Activated CD4-positive, alpha-beta T cell treated with anti-CD3 and anti-CD28 coated beads, Interleukin-2, amount 10 ng/mL, durations not matched to agents 7 days and 5 days (primary cell): ENCODE measurements at regions not wholly inside any gene's neighbourhood (a gene's known extent, or its start where the extent isn't known, plus 50 kb on each side); places are given as distances from the start of the nearest gene placed in this dataset.
"Not testable (repeated sequence)": the region's sequence is repeated elsewhere in the genome, so short reads cannot be mapped to it uniquely, and the experiment has no call there.

Source experiments
- CTCF ChIA-PET: fragments of 350-600 bp; sonication (Branson Sonifier 250); formaldehyde crosslinking; loops from one replicate; lab custom pipeline; 2021; ENCODE audit warnings: antibody characterized with exemption; lab: Charles Lee
- POLR2A ChIA-PET: fragments of 350-600 bp; sonication (Branson Sonifier 250); formaldehyde crosslinking; loops from one replicate; lab custom pipeline; 2021; ENCODE audit warnings: antibody characterized with exemption; lab: Charles Lee
- DNase-seq: peaks from one replicate; pipeline ENCODE4 v3.0.0-alpha.2; 2020
- H3K27ac Mint-ChIP-seq: one replicate; pipeline ENCODE4 v1.8.0; 2021; ENCODE audit warnings: mild to moderate bottlenecking, moderate library complexity, mixed read lengths
- H3K27me3 Mint-ChIP-seq: one replicate; pipeline ENCODE4 v1.8.0; 2021; ENCODE audit warnings: mixed read lengths
- H3K36me3 Mint-ChIP-seq: one replicate; pipeline ENCODE4 v1.8.0; 2021; ENCODE audit warnings: low read depth, mixed read lengths
- H3K4me1 Mint-ChIP-seq: one replicate; pipeline ENCODE4 v1.8.0; 2021; ENCODE audit warnings: mixed read lengths
- H3K4me3 Mint-ChIP-seq: one replicate; pipeline ENCODE4 v1.8.0; 2021; ENCODE audit warnings: mild to moderate bottlenecking, moderate library complexity, mixed read lengths
- H3K9me3 Mint-ChIP-seq: one replicate; pipeline ENCODE4 v1.8.0; 2021; ENCODE audit warnings: mixed read lengths

- CTCF ChIA-PET, result no interaction called here
Observed at GRCh38 chr3:4139462-4140140, 163.6 kb upstream of the SETMAR start.

DNA sequence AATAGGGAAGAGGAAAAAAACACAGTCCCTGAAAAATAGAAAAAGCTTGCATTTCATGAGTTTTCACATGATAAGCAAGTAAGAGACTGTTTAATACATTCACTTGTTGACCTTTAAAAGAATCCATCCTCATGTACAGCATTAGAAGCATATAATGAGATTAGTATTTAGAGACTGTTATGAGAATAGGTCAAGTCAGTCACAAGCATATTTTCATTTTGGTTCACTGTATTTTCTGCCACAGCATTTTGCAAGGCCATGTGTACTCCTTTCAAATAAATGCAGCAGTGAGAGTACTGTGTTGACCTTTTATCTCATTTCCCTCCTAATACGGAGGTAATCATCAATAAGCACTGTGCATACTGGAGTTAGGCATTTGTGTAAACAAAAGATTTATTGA is 162.2 kb upstream of the SETMAR start:
- H3K27me3 Mint-ChIP-seq, result no peaks in the 10 kb centered on the region
- POLR2A ChIA-PET, result no interaction called here
- no peak for DNase-seq
- H3K4me1 Mint-ChIP-seq, result no peaks in the 10 kb centered on the region
- CTCF ChIA-PET, result no interaction called here
- no peak overlapping the region for H3K27ac Mint-ChIP-seq
- no peaks in the 10 kb centered on the region for H3K36me3 Mint-ChIP-seq
- H3K9me3 Mint-ChIP-seq, result no peaks in the 10 kb centered on the region
- H3K4me3 Mint-ChIP-seq, result no peak overlapping the region

More at GRCh38 chr3:4139462-4140140, 163.6 kb upstream of the SETMAR start:
- Mint-ChIP-seq H3K27ac (no peak overlapping the region), H3K4me1 (no peaks in the 10 kb centered on the region), H3K4me3 (no peak overlapping the region), H3K36me3 (no peaks in the 10 kb centered on the region), H3K9me3 (no peaks in the 10 kb centered on the region), H3K27me3 (no peaks in the 10 kb centered on the region)
- DNase-seq, result no peak
- POLR2A ChIA-PET, result no interaction called here

- Mint-ChIP-seq H3K27me3 (no peaks in the 10 kb centered on the region), H3K36me3 (no peaks in the 10 kb centered on the region), H3K4me1 (no peaks in the 10 kb centered on the region), H3K9me3 (peaks cover 3% of the 10 kb centered on the region), H3K27ac (no peak overlapping the region), H3K4me3 (no peak overlapping the region)
- POLR2A ChIA-PET, result no interaction called here
- CTCF ChIA-PET, result no interaction called here
- DNase-seq, result no peak
Observed at GRCh38 chr3:4147556-4148118, 155.5 kb upstream of the SETMAR start.

- Mint-ChIP-seq H3K27me3 (no peaks in the 10 kb centered on the region), H3K4me3 (no peak overlapping the region), H3K9me3 (peaks cover 3% of the 10 kb centered on the region), H3K4me1 (no peaks in the 10 kb centered on the region), H3K36me3 (no peaks in the 10 kb centered on the region), H3K27ac (no peak overlapping the region)
- ChIA-PET POLR2A (no interaction called here), CTCF (no interaction called here)
- no peak for DNase-seq
Observed at GRCh38 chr3:4149296-4149695, 153.9 kb upstream of the SETMAR start.

GRCh38 chr3:4150816-4151215 is 152.4 kb upstream of the SETMAR start:
- no peaks in the 10 kb centered on the region for H3K27me3 Mint-ChIP-seq

DNA sequence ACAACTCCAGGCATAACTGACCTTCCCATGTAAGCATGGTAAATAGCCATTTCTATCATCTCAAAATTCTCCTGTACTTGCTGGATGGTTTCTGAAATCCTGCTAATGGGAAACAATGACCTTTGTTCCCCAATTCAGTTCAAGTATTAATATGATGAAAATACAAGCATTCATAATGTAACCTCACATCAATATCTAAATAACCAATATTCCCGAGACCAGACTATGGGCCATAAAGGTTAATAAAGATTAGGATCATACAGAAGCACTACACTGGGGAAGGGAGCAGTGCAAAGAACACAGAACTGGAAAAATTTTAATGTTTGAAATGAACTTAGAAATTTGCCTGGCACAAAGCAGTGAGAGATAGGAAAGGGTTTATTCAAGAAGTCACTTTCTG is 151.3 kb upstream of the SETMAR start:
- Mint-ChIP-seq H3K27ac (no peak overlapping the region), H3K36me3 (no peaks in the 10 kb centered on the region), H3K4me3 (no peak overlapping the region), H3K4me1 (no peaks in the 10 kb centered on the region), H3K27me3 (no peaks in the 10 kb centered on the region), H3K9me3 (peaks cover 3% of the 10 kb centered on the region)
- no peak for DNase-seq
- ChIA-PET POLR2A (no interaction called here), CTCF (no interaction called here)

More at GRCh38 chr3:4150816-4151215, 152.4 kb upstream of the SETMAR start:
- Mint-ChIP-seq H3K36me3 (no peaks in the 10 kb centered on the region), H3K27ac (no peak overlapping the region), H3K4me1 (no peaks in the 10 kb centered on the region), H3K9me3 (peaks cover 3% of the 10 kb centered on the region), H3K4me3 (no peak overlapping the region)
- ChIA-PET POLR2A (no interaction called here), CTCF (interaction anchor here (0.7 kb wide), 1 partner anchor 927 kb away, joined by 3 read pairs; no protein-coding TSS in a partner anchor)
- no peak for DNase-seq

DNA sequence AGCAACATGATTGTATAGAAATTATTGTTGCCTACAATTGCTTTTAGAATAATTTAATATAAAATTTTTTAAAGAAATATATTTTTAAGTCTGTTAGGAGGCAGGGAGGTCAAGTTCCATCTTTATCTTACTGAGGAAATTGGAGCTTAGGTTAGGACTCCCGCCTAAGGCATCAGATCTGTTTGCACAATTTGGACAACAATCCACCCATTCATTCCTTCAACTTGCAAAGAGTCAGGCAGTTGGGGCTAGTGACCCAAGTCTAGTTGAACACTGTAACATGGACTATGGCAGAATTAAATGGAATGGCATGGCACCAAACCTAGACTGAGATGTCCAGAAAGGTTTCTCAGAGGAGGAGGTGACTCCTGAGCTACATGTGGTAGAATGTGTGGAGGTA is 149.4 kb upstream of the SETMAR start:
- no peaks in the 10 kb centered on the region for H3K36me3 Mint-ChIP-seq
- no peaks in the 10 kb centered on the region for H3K9me3 Mint-ChIP-seq
- no peaks in the 10 kb centered on the region for H3K4me1 Mint-ChIP-seq
- POLR2A ChIA-PET, result no interaction called here
- DNase-seq, result no peak
- H3K27ac Mint-ChIP-seq, result no peak overlapping the region
- no peaks in the 10 kb centered on the region for H3K27me3 Mint-ChIP-seq
- CTCF ChIA-PET, result no interaction called here
- H3K4me3 Mint-ChIP-seq, result no peak overlapping the region

GRCh38 chr3:4158329-4158728 is 144.8 kb upstream of the SETMAR start:
- ChIA-PET CTCF (no interaction called here), POLR2A (no interaction called here)
- Mint-ChIP-seq H3K27me3 (no peaks in the 10 kb centered on the region), H3K9me3 (no peaks in the 10 kb centered on the region), H3K36me3 (no peaks in the 10 kb centered on the region), H3K4me1 (no peaks in the 10 kb centered on the region), H3K4me3 (no peak overlapping the region), H3K27ac (no peak overlapping the region)
- no peak for DNase-seq

DNA sequence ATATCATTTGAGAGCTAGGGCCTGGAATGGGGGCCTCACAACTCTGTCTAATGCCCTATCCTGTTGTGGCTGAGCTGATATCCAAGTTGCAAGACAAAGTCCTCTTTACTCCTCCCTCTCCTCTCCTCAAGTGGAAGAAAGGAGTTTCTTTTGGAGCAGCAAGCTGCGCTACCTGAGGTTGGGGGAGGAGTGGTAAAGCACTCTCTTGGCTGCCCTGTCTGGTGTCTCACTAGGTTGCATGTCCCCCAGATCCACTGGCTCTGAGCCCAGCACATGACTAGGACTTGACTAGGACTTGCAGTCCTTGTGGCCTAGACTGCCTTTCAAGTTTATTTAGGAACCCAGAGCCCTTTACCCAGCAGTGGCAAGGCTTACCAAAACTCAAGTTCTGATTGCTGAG is 141.1 kb upstream of the SETMAR start:
- no peaks in the 10 kb centered on the region for H3K36me3 Mint-ChIP-seq
- no peaks in the 10 kb centered on the region for H3K27me3 Mint-ChIP-seq
- POLR2A ChIA-PET, result no interaction called here
- no peaks in the 10 kb centered on the region for H3K4me1 Mint-ChIP-seq
- DNase-seq, result no peak
- H3K27ac Mint-ChIP-seq, result no peak overlapping the region
- CTCF ChIA-PET, result no interaction called here
- no peak overlapping the region for H3K4me3 Mint-ChIP-seq
- no peaks in the 10 kb centered on the region for H3K9me3 Mint-ChIP-seq

GRCh38 chr3:4163011-4163410 is 140.2 kb upstream of the SETMAR start:
- no peak for DNase-seq
- H3K9me3 Mint-ChIP-seq, result no peaks in the 10 kb centered on the region
- no peaks in the 10 kb centered on the region for H3K36me3 Mint-ChIP-seq
- H3K4me1 Mint-ChIP-seq, result no peaks in the 10 kb centered on the region
- H3K27me3 Mint-ChIP-seq, result no peaks in the 10 kb centered on the region
- no peak overlapping the region for H3K4me3 Mint-ChIP-seq
- POLR2A ChIA-PET, result no interaction called here
- CTCF ChIA-PET, result no interaction called here
- H3K27ac Mint-ChIP-seq, result no peak overlapping the region

GRCh38 chr3:4166540-4166939 is 136.6 kb upstream of the SETMAR start:
- ChIA-PET CTCF (no interaction called here), POLR2A (no interaction called here)
- H3K27me3 Mint-ChIP-seq, result no peaks in the 10 kb centered on the region
- DNase-seq, result no peak
- H3K27ac Mint-ChIP-seq, result no peak overlapping the region
- no peaks in the 10 kb centered on the region for H3K4me1 Mint-ChIP-seq
- no peaks in the 10 kb centered on the region for H3K36me3 Mint-ChIP-seq
- H3K9me3 Mint-ChIP-seq, result no peaks in the 10 kb centered on the region
- H3K4me3 Mint-ChIP-seq, result no peak overlapping the region

GRCh38 chr3:4167230-4167629 is 135.9 kb upstream of the SETMAR start:
- H3K27ac Mint-ChIP-seq, H3K4me1 Mint-ChIP-seq, POLR2A ChIA-PET, H3K27me3 Mint-ChIP-seq, DNase-seq, H3K9me3 Mint-ChIP-seq, CTCF ChIA-PET, H3K4me3 Mint-ChIP-seq, H3K36me3 Mint-ChIP-seq: not testable (repeated sequence)

DNA sequence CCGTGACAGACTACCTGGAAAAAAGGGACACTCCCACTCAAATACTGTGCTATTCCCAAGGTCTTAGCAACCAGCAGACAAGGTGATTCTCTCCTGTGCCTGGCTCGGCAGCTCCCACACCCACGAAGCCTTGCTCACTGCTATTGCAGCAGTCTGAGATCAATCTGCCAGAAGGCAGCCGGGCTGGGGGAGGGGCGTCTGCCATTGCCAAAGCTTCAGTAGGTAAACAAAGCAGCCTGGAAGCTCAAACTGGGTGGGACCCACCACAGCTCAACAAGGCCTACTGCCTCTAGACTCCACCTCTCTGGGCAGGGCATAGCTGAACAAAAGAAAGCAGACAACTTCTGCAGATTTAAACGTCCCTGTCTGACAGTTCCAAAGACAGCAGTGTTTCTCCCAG is 128.4 kb upstream of the SETMAR start:
- H3K27me3 Mint-ChIP-seq, result no peaks in the 10 kb centered on the region
- peaks cover 6% of the 10 kb centered on the region for H3K9me3 Mint-ChIP-seq
- DNase-seq, result no peak
- ChIA-PET CTCF (no interaction called here), POLR2A (no interaction called here)
- no peaks in the 10 kb centered on the region for H3K36me3 Mint-ChIP-seq
- H3K27ac Mint-ChIP-seq, result no peak overlapping the region
- no peaks in the 10 kb centered on the region for H3K4me1 Mint-ChIP-seq
- H3K4me3 Mint-ChIP-seq, result no peak overlapping the region

GRCh38 chr3:4191971-4192370 is 111.2 kb upstream of the SETMAR start:
- no peaks in the 10 kb centered on the region for H3K36me3 Mint-ChIP-seq
- H3K4me1 Mint-ChIP-seq, result no peaks in the 10 kb centered on the region
- ChIA-PET CTCF (no interaction called here), POLR2A (no interaction called here)
- no peak overlapping the region for H3K4me3 Mint-ChIP-seq
- H3K27me3 Mint-ChIP-seq, result no peaks in the 10 kb centered on the region
- peaks cover 3% of the 10 kb centered on the region for H3K9me3 Mint-ChIP-seq
- DNase-seq, result no peak
- no peak overlapping the region for H3K27ac Mint-ChIP-seq
